ENCODE measurements at regions not wholly inside any gene's neighbourhood (a gene's known extent, or its start where the extent isn't known, plus 50 kb on each side); places are given as distances from the start of the nearest gene placed in this dataset.

- no peak for TF ChIP-seq SP1 (IDR thresholded peaks at IDR 0.05)
- no peak for TF ChIP-seq CTCF (IDR thresholded peaks at IDR 0.05; ENCODE audit: low read depth, low read length, missing input control)
- TF ChIP-seq NR2F2 (IDR thresholded peaks at IDR 0.05), result no peak
- TF ChIP-seq FOXA2 (IDR thresholded peaks at IDR 0.05), result no peak
- TF ChIP-seq TAF1 (conservative IDR thresholded peaks at IDR 0.05), result no peak
- no peak for TF ChIP-seq HNF4A (conservative IDR thresholded peaks at IDR 0.05)
- Histone ChIP-seq H3K36me3 (ENCODE audit: control insufficient read depth in 4 of 4, insufficient read depth in 3 of 4, low read depth in 1 of 4, low read length in 3 of 4) (no peaks in the 10 kb centered on the region), H3K27ac (ENCODE audit: low read depth in 1 of 2, low read length in 2 of 2) (no peak overlapping the region), H3K9me3 (ENCODE audit: control insufficient read depth in 4 of 4, low read length in 3 of 4) (no peaks in the 10 kb centered on the region), H3K9ac (ENCODE audit: low read depth in 1 of 2, low read length in 2 of 2) (no peak overlapping the region), H3K4me1 (ENCODE audit: control insufficient read depth in 4 of 4, insufficient read depth in 4 of 4, low read length in 3 of 4) (no peaks in the 10 kb centered on the region), H3K27me3 (ENCODE audit: control insufficient read depth in 4 of 4, insufficient read depth in 4 of 4, low read length in 3 of 4) (no peaks in the 10 kb centered on the region), H3K4me3 (ENCODE audit: low read depth in 1 of 3, low read length in 3 of 3) (no peak overlapping the region)
- WGBS, result 79% methylated on average over 3 of the region's 3 CpGs
- no peak for DNase-seq (ENCODE audit: low spot score)
These were observed 91.1 kb downstream of the MINAR1 start for GRCh38 chr15:79523266-79523665.

DNA sequence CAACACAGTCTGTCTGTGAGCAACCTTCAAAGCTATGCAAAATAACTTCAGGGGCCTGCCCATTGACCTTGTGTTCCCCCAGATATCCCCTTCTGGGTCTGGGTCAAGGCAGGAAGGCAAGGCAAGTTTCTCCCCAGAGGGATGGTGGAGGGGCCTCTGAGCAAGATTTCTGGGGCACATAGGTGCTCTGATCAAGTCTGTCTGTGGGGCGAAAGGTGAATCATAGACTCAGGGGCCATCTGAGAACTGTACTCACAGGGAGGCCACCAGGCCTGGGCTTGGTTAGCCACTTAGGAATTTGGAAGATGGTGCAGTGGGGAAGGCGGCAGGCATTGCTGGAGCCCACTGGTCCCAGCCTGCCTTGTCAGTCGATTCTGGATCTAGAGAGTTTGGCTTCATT is 92.4 kb downstream of the MINAR1 start:
- WGBS, result 84% methylated on average over 3 of the region's 3 CpGs
- TF ChIP-seq FOXA1 (IDR thresholded peaks at IDR 0.05) (no peak), EGR1 (IDR thresholded peaks at IDR 0.05; ENCODE audit: low read depth in 2 of 2) (no peak), JUND (IDR thresholded peaks at IDR 0.05) (no peak)

DNA sequence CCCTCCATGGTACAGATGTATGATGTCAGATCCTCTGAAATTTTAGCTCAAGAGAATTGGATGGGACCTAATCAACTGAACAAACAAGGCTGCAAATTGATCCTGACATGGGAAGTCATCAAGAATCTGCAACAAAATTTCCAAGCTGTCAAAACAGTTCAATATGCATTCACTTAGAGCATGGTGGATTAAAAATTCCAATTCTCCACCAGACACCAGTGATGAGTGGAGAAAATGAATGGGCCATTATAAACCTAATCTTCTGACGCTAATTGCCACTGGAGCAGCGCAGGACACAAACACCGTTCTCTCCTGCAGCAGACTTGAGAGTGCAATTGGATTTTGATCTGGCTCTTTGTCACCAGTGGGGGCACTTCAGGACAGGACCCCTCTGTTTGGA is 94.2 kb downstream of the MINAR1 start:
- no peaks in the 10 kb centered on the region for H3K4me1 ChIP-seq (ENCODE audit: control insufficient read depth in 4 of 4, insufficient read depth in 4 of 4, low read length in 3 of 4)
- H3K27me3 ChIP-seq (ENCODE audit: control insufficient read depth in 4 of 4, insufficient read depth in 4 of 4, low read length in 3 of 4), result peaks cover 0 to 2% (median 0%) of the 10 kb centered on the region in 4 donors
- 92% methylated on average over 3 of the region's 3 CpGs for WGBS
- no peak overlapping the region for H3K4me3 ChIP-seq (ENCODE audit: low read depth in 1 of 3, low read length in 3 of 3)
- no peaks in the 10 kb centered on the region for H3K36me3 ChIP-seq (ENCODE audit: control insufficient read depth in 4 of 4, insufficient read depth in 3 of 4, low read depth in 1 of 4, low read length in 3 of 4)
- H3K9ac ChIP-seq (ENCODE audit: low read depth in 1 of 2, low read length in 2 of 2), result no peak overlapping the region
- H3K9me3 ChIP-seq (ENCODE audit: control insufficient read depth in 4 of 4, low read length in 3 of 4), result no peaks in the 10 kb centered on the region
- no peak for DNase-seq (ENCODE audit: low spot score)
- TF ChIP-seq, protein P1, sequence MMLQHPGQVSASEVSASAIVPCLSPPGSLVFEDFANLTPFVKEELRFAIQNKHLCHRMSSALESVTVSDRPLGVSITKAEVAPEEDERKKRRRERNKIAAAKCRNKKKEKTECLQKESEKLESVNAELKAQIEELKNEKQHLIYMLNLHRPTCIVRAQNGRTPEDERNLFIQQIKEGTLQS (IDR thresholded peaks at IDR 0.05), result no peak
- TF ChIP-seq EGR1 (IDR thresholded peaks at IDR 0.05; ENCODE audit: low read depth in 2 of 2), result no peak
- no peak for TF ChIP-seq SP1 (IDR thresholded peaks at IDR 0.05)
- TF ChIP-seq RXRA (IDR thresholded peaks at IDR 0.05), result no peak
- no peak for TF ChIP-seq MAX (IDR thresholded peaks at IDR 0.05)
- no peak for TF ChIP-seq FOXA2 (IDR thresholded peaks at IDR 0.05)
- no peak for TF ChIP-seq HNF4G (IDR thresholded peaks at IDR 0.05)
- H3K27ac ChIP-seq (ENCODE audit: low read depth in 1 of 2, low read length in 2 of 2), result no peak overlapping the region

More for the DNA sequence above, 92.4 kb downstream of the MINAR1 start:
- H3K9ac ChIP-seq (ENCODE audit: low read depth in 1 of 2, low read length in 2 of 2), result no peak overlapping the region
- H3K4me3 ChIP-seq (ENCODE audit: low read depth in 1 of 3, low read length in 3 of 3), result no peak overlapping the region
- H3K4me1 ChIP-seq (ENCODE audit: control insufficient read depth in 4 of 4, insufficient read depth in 4 of 4, low read length in 3 of 4), result no peaks in the 10 kb centered on the region
- no peaks in the 10 kb centered on the region for H3K9me3 ChIP-seq (ENCODE audit: control insufficient read depth in 4 of 4, low read length in 3 of 4)
- no peak for DNase-seq (ENCODE audit: low spot score)
- H3K36me3 ChIP-seq (ENCODE audit: control insufficient read depth in 4 of 4, insufficient read depth in 3 of 4, low read depth in 1 of 4, low read length in 3 of 4), result no peaks in the 10 kb centered on the region
- no peak overlapping the region for H3K27ac ChIP-seq (ENCODE audit: low read depth in 1 of 2, low read length in 2 of 2)
- H3K27me3 ChIP-seq (ENCODE audit: control insufficient read depth in 4 of 4, insufficient read depth in 4 of 4, low read length in 3 of 4), result peaks cover 0 to 1% (median 0%) of the 10 kb centered on the region in 4 donors

GRCh38 chr15:79527821-79528220 is 95.7 kb downstream of the MINAR1 start:
- Histone ChIP-seq H3K4me3 (ENCODE audit: low read depth in 1 of 3, low read length in 3 of 3) (no peak overlapping the region), H3K36me3 (ENCODE audit: control insufficient read depth in 4 of 4, insufficient read depth in 3 of 4, low read depth in 1 of 4, low read length in 3 of 4) (no peaks in the 10 kb centered on the region), H3K9me3 (ENCODE audit: control insufficient read depth in 4 of 4, low read length in 3 of 4) (no peaks in the 10 kb centered on the region), H3K4me1 (ENCODE audit: control insufficient read depth in 4 of 4, insufficient read depth in 4 of 4, low read length in 3 of 4) (no peaks in the 10 kb centered on the region), H3K27ac (ENCODE audit: low read depth in 1 of 2, low read length in 2 of 2) (no peak overlapping the region), H3K27me3 (ENCODE audit: control insufficient read depth in 4 of 4, insufficient read depth in 4 of 4, low read length in 3 of 4) (peaks cover 0 to 2% (median 0%) of the 10 kb centered on the region in 4 donors), H3K9ac (ENCODE audit: low read depth in 1 of 2, low read length in 2 of 2) (no peak overlapping the region)
- DNase-seq (ENCODE audit: low spot score), result no peak
- WGBS, result 6% methylated on average over 1 of the region's 1 CpG
- TF ChIP-seq JUND (IDR thresholded peaks at IDR 0.05), result no peak
- TF ChIP-seq MAX (IDR thresholded peaks at IDR 0.05), result no peak
- no peak for TF ChIP-seq RAD21 (IDR thresholded peaks at IDR 0.05)
- no peak for TF ChIP-seq NR2F2 (IDR thresholded peaks at IDR 0.05)
- TF ChIP-seq, protein P2, sequence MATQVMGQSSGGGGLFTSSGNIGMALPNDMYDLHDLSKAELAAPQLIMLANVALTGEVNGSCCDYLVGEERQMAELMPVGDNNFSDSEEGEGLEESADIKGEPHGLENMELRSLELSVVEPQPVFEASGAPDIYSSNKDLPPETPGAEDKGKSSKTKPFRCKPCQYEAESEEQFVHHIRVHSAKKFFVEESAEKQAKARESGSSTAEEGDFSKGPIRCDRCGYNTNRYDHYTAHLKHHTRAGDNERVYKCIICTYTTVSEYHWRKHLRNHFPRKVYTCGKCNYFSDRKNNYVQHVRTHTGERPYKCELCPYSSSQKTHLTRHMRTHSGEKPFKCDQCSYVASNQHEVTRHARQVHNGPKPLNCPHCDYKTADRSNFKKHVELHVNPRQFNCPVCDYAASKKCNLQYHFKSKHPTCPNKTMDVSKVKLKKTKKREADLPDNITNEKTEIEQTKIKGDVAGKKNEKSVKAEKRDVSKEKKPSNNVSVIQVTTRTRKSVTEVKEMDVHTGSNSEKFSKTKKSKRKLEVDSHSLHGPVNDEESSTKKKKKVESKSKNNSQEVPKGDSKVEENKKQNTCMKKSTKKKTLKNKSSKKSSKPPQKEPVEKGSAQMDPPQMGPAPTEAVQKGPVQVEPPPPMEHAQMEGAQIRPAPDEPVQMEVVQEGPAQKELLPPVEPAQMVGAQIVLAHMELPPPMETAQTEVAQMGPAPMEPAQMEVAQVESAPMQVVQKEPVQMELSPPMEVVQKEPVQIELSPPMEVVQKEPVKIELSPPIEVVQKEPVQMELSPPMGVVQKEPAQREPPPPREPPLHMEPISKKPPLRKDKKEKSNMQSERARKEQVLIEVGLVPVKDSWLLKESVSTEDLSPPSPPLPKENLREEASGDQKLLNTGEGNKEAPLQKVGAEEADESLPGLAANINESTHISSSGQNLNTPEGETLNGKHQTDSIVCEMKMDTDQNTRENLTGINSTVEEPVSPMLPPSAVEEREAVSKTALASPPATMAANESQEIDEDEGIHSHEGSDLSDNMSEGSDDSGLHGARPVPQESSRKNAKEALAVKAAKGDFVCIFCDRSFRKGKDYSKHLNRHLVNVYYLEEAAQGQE (IDR thresholded peaks at IDR 0.05), result no peak
- no peak for TF ChIP-seq HNF4A (conservative IDR thresholded peaks at IDR 0.05)
- TF ChIP-seq SP1 (IDR thresholded peaks at IDR 0.05), result no peak
- no peak for TF ChIP-seq FOXA1 (IDR thresholded peaks at IDR 0.05)
- TF ChIP-seq TAF1 (conservative IDR thresholded peaks at IDR 0.05), result no peak
- TF ChIP-seq FOXA2 (IDR thresholded peaks at IDR 0.05), result no peak
- TF ChIP-seq, protein P1 (IDR thresholded peaks at IDR 0.05), result no peak
- no peak for TF ChIP-seq GABPA (IDR thresholded peaks at IDR 0.05 in 1 of 2, conservative IDR thresholded peaks at IDR 0.05 in 1 of 2)

Measured in liver (tissue), 8 donors.